SK-N-SH (cell line): ENCODE measurements at regions not wholly inside any gene's neighbourhood (a gene's known extent, or its start where the extent isn't known, plus 50 kb on each side); places are given as distances from the start of the nearest gene placed in this dataset.
A peak's percentile ranks its signal among the peaks of the same experiment; 100 is the strongest.

ENCODE experiments used
- EP300 ChIP-seq, 2 experiments: IDR thresholded peaks; 2 replicates each; pipeline versions ENCODE4 v1.4.0 to v1.6.1; 2012; ENCODE audit warnings: borderline replicate concordance in 1 of 2, low read depth in 1 of 2, low read length in 1 of 2
- FOXM1 ChIP-seq: IDR thresholded peaks from 2 replicates; pipeline ENCODE4 v1.4.0; 2012; ENCODE audit warnings: low read depth, mild to moderate bottlenecking
- NFIC ChIP-seq: IDR thresholded peaks from 2 replicates; pipeline ENCODE4 v1.4.0; 2012; ENCODE audit warnings: borderline replicate concordance
- POLR2AphosphoS5 ChIP-seq: IDR thresholded peaks from 2 replicates; pipeline ENCODE4 v1.6.1; 2012; ENCODE audit warnings: low read depth, low read length
- RCOR1 ChIP-seq: fragments of 150-350 bp; IDR thresholded peaks from 2 replicates; pipeline ENCODE4 v1.6.1; 2017; ENCODE audit warnings: antibody characterized with exemption, low read length
- SMC3 ChIP-seq: IDR thresholded peaks from 2 replicates; pipeline ENCODE4 v1.6.1; 2012; ENCODE audit warnings: low read depth, low read length, improper control_type of control experiment
- TAF1 ChIP-seq: IDR thresholded peaks from 2 replicates; pipeline ENCODE4 v1.6.1; 2012; ENCODE audit warnings: low read depth, mild to moderate bottlenecking, low read length, moderate library complexity, borderline replicate concordance
- YY1 ChIP-seq: IDR thresholded peaks from 2 replicates; pipeline ENCODE4 v1.4.0; 2012; ENCODE audit warnings: low read depth, mild to moderate bottlenecking
- TF ChIP-seq, protein P1 (sequence below): fragments of 200-600 bp; sonication (generic); IDR thresholded peaks from 2 replicates; pipeline ENCODE4 v1.6.1; 2017; ENCODE audit warnings: antibody characterized with exemption, mild to moderate bottlenecking, moderate library complexity
- TF ChIP-seq, protein P2 (sequence below): IDR thresholded peaks from 2 replicates; pipeline ENCODE4 v1.4.0; 2012; ENCODE audit warnings: low read depth

DNA sequence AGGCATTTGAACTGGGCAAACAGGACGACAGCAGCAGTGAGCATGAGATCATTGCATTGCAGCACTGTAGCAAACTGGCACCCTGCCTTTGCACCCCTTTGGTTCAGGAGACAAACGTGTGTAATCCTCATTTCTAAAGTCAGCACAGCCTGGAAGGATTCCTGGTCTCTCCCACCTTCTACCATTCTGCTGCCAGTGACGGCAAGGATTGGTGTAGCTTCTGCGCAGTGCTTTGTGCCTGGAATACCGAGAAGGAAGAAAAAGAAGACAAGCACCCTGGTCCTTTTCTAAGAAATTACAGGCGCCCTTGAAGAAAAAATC lies 805.3 kb downstream of the USP25 start:
- TF ChIP-seq EP300 (IDR thresholded peaks at IDR 0.05; ENCODE audit: borderline replicate concordance in 1 of 2, low read depth in 1 of 2, low read length in 1 of 2) (no peak), FOXM1 (no peak), YY1 (no peak), RCOR1 (peak; percentile 34; the same call in 1 of the 2 replicates), TAF1 (peak; percentile 25; the same call in 1 of the 2 replicates), POLR2AphosphoS5 (no peak), SMC3 (no peak), NFIC (no peak)
- TF ChIP-seq, protein P1, sequence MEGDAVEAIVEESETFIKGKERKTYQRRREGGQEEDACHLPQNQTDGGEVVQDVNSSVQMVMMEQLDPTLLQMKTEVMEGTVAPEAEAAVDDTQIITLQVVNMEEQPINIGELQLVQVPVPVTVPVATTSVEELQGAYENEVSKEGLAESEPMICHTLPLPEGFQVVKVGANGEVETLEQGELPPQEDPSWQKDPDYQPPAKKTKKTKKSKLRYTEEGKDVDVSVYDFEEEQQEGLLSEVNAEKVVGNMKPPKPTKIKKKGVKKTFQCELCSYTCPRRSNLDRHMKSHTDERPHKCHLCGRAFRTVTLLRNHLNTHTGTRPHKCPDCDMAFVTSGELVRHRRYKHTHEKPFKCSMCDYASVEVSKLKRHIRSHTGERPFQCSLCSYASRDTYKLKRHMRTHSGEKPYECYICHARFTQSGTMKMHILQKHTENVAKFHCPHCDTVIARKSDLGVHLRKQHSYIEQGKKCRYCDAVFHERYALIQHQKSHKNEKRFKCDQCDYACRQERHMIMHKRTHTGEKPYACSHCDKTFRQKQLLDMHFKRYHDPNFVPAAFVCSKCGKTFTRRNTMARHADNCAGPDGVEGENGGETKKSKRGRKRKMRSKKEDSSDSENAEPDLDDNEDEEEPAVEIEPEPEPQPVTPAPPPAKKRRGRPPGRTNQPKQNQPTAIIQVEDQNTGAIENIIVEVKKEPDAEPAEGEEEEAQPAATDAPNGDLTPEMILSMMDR = no peak
- TF ChIP-seq, protein P2, sequence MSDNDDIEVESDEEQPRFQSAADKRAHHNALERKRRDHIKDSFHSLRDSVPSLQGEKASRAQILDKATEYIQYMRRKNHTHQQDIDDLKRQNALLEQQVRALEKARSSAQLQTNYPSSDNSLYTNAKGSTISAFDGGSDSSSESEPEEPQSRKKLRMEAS = no peak
